K562 (cell line): ENCODE measurements at regions not wholly inside any gene's neighbourhood (a gene's known extent, or its start where the extent isn't known, plus 50 kb on each side); places are given as distances from the start of the nearest gene placed in this dataset.
A peak's percentile ranks its signal among the peaks of the same experiment; 100 is the strongest.

Experiments used
- CEBPB ChIP-seq: fragments of 450-650 bp; IDR thresholded peaks from 2 replicates; pipeline ENCODE4 v1.6.1; 2016; ENCODE audit warnings: missing genetic modification characterization, missing compliant biosample characterization
- HDAC8 ChIP-seq: fragments of 450-650 bp; IDR thresholded peaks from 2 replicates; pipeline ENCODE4 v1.6.1; 2016; ENCODE audit warnings: mild to moderate bottlenecking, missing genetic modification characterization, moderate library complexity, missing compliant biosample characterization
- HMGN3 ChIP-seq: IDR thresholded peaks from 2 replicates; pipeline ENCODE4 v1.6.1; 2011; ENCODE audit warnings: borderline replicate concordance, low read depth, mild to moderate bottlenecking, mixed read lengths, low read length; ENCODE audit not compliant: insufficient read length; ENCODE audit errors: extremely low read depth
- KLF1 ChIP-seq: fragments of 450-650 bp; IDR thresholded peaks from 2 replicates; pipeline ENCODE4 v1.6.1; 2016; ENCODE audit warnings: missing genetic modification characterization, missing compliant biosample characterization
- LEF1 ChIP-seq: fragments of 450-650 bp; IDR thresholded peaks from 2 replicates; pipeline ENCODE4 v1.6.1; 2016; ENCODE audit warnings: mild to moderate bottlenecking
- MECOM ChIP-seq: fragments of 250-450 bp; sonication (Bioruptor Pico); IDR thresholded peaks from 2 replicates; pipeline ENCODE4 v1.8.0; 2022; ENCODE audit warnings: inconsistent platforms
- NFATC3 ChIP-seq: fragments of 450-650 bp; IDR thresholded peaks from 2 replicates; pipeline ENCODE4 v1.6.1; 2017; ENCODE audit warnings: mild to moderate bottlenecking
- NR1H2 ChIP-seq: sonication (generic); formaldehyde crosslinking; IDR thresholded peaks from 2 replicates; pipeline ENCODE4 v1.4.0; 2020; ENCODE audit warnings: mild to moderate bottlenecking, missing genetic modification reagents
- PHTF2 ChIP-seq: fragments of 250-450 bp; sonication (Bioruptor Pico); IDR thresholded peaks from 2 replicates; pipeline ENCODE4 v1.5.0; 2021; ENCODE audit warnings: mild to moderate bottlenecking
- POLR3G ChIP-seq: IDR thresholded peaks from 2 replicates; pipeline ENCODE4 v1.6.1; 2011; ENCODE audit not compliant: insufficient read length, insufficient replicate concordance; ENCODE audit errors: extremely low read depth
- PRMT5 ChIP-seq: sonication (generic); formaldehyde crosslinking; IDR thresholded peaks from 2 replicates; pipeline ENCODE4 v1.5.0; 2020; ENCODE audit warnings: missing genetic modification reagents
- RBFOX2 ChIP-seq: fragments of 200-400 bp; formaldehyde crosslinking; IDR thresholded peaks from 2 replicates; pipeline ENCODE4 v1.6.1; 2017; ENCODE audit warnings: low read depth, mild to moderate bottlenecking, low read length, moderate library complexity
- SAFB2 ChIP-seq: fragments of 200-400 bp; formaldehyde crosslinking; IDR thresholded peaks from 2 replicates; pipeline ENCODE4 v1.6.1; 2018; ENCODE audit warnings: borderline replicate concordance, low read length, low read depth, moderate library complexity; ENCODE audit not compliant: severe bottlenecking
- SMARCE1 ChIP-seq: fragments of 450-650 bp; IDR thresholded peaks from 2 replicates; pipeline ENCODE4 v1.7.1; 2016; ENCODE audit warnings: mild to moderate bottlenecking
- ZNF146 ChIP-seq: IDR thresholded peaks from one replicate; pipeline ENCODE4 v1.6.1; 2018; ENCODE audit warnings: missing compliant biosample characterization; ENCODE audit not compliant: unreplicated experiment
- ZNF24 ChIP-seq: fragments of 450-650 bp; IDR thresholded peaks from 2 replicates; pipeline ENCODE4 v1.6.1; 2016
- ZNF384 ChIP-seq: IDR thresholded peaks from 2 replicates; pipeline ENCODE4 v1.6.1; 2012; ENCODE audit warnings: low read depth, low read length, improper control_type of control experiment
- TF ChIP-seq, protein P1 (sequence below): sonication (generic); formaldehyde crosslinking; IDR thresholded peaks from 2 replicates; pipeline ENCODE4 v1.9.0; 2022; ENCODE audit warnings: mild to moderate bottlenecking, missing genetic modification reagents
- TF ChIP-seq, protein P2 (sequence below): fragments of 150-350 bp; conservative IDR thresholded peaks from 2 replicates; pipeline ENCODE4 v1.6.1; 2014; ENCODE audit warnings: low read length
- TF ChIP-seq, protein P3 (sequence below): fragments of 250-450 bp; sonication (Bioruptor Pico); IDR thresholded peaks from 2 replicates; pipeline ENCODE4 v1.5.0; 2021
- TF ChIP-seq, protein P4 (sequence below): sonication (generic); formaldehyde crosslinking; IDR thresholded peaks from 2 replicates; pipeline ENCODE4 v1.8.0; 2022; ENCODE audit warnings: missing genetic modification reagents, mild to moderate bottlenecking, borderline replicate concordance

DNA sequence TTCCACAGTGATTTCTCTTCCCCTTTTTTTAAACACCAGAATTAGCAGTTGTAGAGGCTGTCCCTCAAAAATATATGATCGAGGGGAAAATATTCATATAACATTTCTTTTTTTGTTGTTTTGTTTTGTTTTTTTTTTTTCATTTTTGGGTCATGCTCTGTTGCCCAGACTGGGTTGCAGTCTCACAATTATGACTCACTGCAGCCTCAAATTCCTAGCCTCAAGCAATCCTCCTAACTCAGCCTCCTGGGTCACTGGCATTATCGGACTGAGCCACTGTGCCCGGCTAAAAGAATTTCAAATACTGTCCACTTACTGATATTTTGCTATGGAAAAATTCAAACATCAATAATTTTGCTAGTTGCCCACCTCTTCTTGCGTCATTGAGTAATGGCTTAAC lies 134.0 kb downstream of the HFE start (continued):
- TF ChIP-seq POLR3G, result no peak
- TF ChIP-seq PRMT5 (CRISPR knock-in tag), result no peak
- TF ChIP-seq RBFOX2, result no peak
- TF ChIP-seq, protein P1, sequence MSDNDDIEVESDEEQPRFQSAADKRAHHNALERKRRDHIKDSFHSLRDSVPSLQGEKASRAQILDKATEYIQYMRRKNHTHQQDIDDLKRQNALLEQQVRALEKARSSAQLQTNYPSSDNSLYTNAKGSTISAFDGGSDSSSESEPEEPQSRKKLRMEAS (CRISPR knock-in tag), result no peak
- no peak for TF ChIP-seq NFATC3
- TF ChIP-seq, protein P2, sequence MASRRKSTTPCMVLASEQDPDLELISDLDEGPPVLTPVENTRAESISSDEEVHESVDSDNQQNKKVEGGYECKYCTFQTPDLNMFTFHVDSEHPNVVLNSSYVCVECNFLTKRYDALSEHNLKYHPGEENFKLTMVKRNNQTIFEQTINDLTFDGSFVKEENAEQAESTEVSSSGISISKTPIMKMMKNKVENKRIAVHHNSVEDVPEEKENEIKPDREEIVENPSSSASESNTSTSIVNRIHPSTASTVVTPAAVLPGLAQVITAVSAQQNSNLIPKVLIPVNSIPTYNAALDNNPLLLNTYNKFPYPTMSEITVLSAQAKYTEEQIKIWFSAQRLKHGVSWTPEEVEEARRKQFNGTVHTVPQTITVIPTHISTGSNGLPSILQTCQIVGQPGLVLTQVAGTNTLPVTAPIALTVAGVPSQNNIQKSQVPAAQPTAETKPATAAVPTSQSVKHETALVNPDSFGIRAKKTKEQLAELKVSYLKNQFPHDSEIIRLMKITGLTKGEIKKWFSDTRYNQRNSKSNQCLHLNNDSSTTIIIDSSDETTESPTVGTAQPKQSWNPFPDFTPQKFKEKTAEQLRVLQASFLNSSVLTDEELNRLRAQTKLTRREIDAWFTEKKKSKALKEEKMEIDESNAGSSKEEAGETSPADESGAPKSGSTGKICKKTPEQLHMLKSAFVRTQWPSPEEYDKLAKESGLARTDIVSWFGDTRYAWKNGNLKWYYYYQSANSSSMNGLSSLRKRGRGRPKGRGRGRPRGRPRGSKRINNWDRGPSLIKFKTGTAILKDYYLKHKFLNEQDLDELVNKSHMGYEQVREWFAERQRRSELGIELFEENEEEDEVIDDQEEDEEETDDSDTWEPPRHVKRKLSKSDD, result no peak
- TF ChIP-seq SAFB2, result no peak
- no peak for TF ChIP-seq MECOM (CRISPR knock-in tag)
- TF ChIP-seq, protein P3, sequence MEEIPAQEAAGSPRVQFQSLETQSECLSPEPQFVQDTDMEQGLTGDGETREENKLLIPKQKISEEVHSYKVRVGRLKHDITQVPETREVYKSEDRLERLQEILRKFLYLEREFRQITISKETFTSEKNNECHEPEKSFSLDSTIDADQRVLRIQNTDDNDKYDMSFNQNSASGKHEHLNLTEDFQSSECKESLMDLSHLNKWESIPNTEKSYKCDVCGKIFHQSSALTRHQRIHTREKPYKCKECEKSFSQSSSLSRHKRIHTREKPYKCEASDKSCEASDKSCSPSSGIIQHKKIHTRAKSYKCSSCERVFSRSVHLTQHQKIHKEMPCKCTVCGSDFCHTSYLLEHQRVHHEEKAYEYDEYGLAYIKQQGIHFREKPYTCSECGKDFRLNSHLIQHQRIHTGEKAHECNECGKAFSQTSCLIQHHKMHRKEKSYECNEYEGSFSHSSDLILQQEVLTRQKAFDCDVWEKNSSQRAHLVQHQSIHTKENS, result no peak
- peak; percentile 60 for TF ChIP-seq ZNF384
- TF ChIP-seq HMGN3, result no peak
- TF ChIP-seq, protein P4, sequence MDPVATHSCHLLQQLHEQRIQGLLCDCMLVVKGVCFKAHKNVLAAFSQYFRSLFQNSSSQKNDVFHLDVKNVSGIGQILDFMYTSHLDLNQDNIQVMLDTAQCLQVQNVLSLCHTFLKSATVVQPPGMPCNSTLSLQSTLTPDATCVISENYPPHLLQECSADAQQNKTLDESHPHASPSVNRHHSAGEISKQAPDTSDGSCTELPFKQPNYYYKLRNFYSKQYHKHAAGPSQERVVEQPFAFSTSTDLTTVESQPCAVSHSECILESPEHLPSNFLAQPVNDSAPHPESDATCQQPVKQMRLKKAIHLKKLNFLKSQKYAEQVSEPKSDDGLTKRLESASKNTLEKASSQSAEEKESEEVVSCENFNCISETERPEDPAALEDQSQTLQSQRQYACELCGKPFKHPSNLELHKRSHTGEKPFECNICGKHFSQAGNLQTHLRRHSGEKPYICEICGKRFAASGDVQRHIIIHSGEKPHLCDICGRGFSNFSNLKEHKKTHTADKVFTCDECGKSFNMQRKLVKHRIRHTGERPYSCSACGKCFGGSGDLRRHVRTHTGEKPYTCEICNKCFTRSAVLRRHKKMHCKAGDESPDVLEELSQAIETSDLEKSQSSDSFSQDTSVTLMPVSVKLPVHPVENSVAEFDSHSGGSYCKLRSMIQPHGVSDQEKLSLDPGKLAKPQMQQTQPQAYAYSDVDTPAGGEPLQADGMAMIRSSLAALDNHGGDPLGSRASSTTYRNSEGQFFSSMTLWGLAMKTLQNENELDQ (CRISPR knock-in tag), result no peak
- 0 out of 2 replicates have a peak, but pooled peaks have one; percentile 23 for TF ChIP-seq SMARCE1
- TF ChIP-seq CEBPB (tag), result no peak
- no peak for TF ChIP-seq LEF1
- TF ChIP-seq NR1H2 (CRISPR knock-in tag), result no peak
- TF ChIP-seq HDAC8, result no peak
- no peak for TF ChIP-seq KLF1 (tag)
- no peak for TF ChIP-seq PHTF2 (CRISPR knock-in tag)
- no peak for TF ChIP-seq ZNF24
- no peak for TF ChIP-seq ZNF146
